ENCODE measurements at regions not wholly inside any gene's neighbourhood (a gene's known extent, or its start where the extent isn't known, plus 50 kb on each side); places are given as distances from the start of the nearest gene placed in this dataset.

GRCh38 chr18:77970814-77971213 lies 721.2 kb downstream of the GALR1 start (continued):
- TF ChIP-seq ATF6 (CRISPR knock-in tag; conservative IDR thresholded peaks at IDR 0.05) (no peak), CENPT (CRISPR knock-in tag; IDR thresholded peaks at IDR 0.05; ENCODE audit: low read depth) (no peak), TFDP2 (CRISPR knock-in tag; IDR thresholded peaks at IDR 0.05) (no peak), PAWR (CRISPR knock-in tag; IDR thresholded peaks at IDR 0.05; ENCODE audit: borderline replicate concordance) (no peak), HDAC1 (CRISPR knock-in tag; IDR thresholded peaks at IDR 0.05) (no peak)

- ChIA-PET POLR2A (no interaction called here), CTCF (ENCODE audit: low intra/inter-chr PET ratio, low total read pairs) (no interaction called here)
- H3K27me3 ChIP-seq (ENCODE audit: control insufficient read depth in 1 of 2, insufficient read depth in 2 of 2, low read length in 2 of 2) = peaks cover 0 to 5% of the 10 kb centered on the region in 2 experiments; a peak in 3 of 5 replicates
- H3K36me3 ChIP-seq (replicated peaks in 1 of 2; ENCODE audit: control insufficient read depth in 1 of 2, insufficient read depth in 2 of 2, low read length in 2 of 2) = no peaks in the 10 kb centered on the region
- in situ Hi-C loops (cut with HindIII; ENCODE audit: extremely low pct_ligation_motif_present, low pct_unique_long_range_greater_than_20kb) (no loop called here), intact Hi-C loops (cut with micrococcal nuclease; ENCODE audit: unreplicated experiment) (no loop called here)
- no peaks in the 10 kb centered on the region for H4K20me1 ChIP-seq (ENCODE audit: insufficient read depth, low read length)
- no peaks in the 10 kb centered on the region for H3K4me1 ChIP-seq (ENCODE audit: insufficient read depth, low read length)
- H3K9ac ChIP-seq (ENCODE audit: insufficient read depth, low read depth, low read length) = no peak overlapping the region
- no peaks in the 10 kb centered on the region for H3K79me2 ChIP-seq (ENCODE audit: insufficient read depth, low read length)
- 13% methylated on average over 3 of the region's 8 CpGs for WGBS (ENCODE audit: low lambda C conversion rate)
- DNase-seq (ENCODE audit: low spot score) = no peak
- no peak overlapping the region for H2AFZ ChIP-seq (ENCODE audit: low read length)
- TF ChIP-seq ZNF263 (CRISPR knock-in tag; IDR thresholded peaks at IDR 0.05) = no peak
- TF ChIP-seq CREM (IDR thresholded peaks at IDR 0.05) = no peak
- no peak for TF ChIP-seq CREM (CRISPR knock-in tag; IDR thresholded peaks at IDR 0.05)
- no peak for TF ChIP-seq FOXK1 (CRISPR knock-in tag; IDR thresholded peaks at IDR 0.05; ENCODE audit: borderline replicate concordance, low read depth)
- TF ChIP-seq MLX (CRISPR knock-in tag; IDR thresholded peaks at IDR 0.05) = no peak
- no peak for TF ChIP-seq FIP1L1 (IDR thresholded peaks at IDR 0.05; ENCODE audit: borderline replicate concordance, insufficient read depth, low read depth, low read length)
- TF ChIP-seq ZNF589 (CRISPR knock-in tag; conservative IDR thresholded peaks at IDR 0.05) = no peak
- no peak for TF ChIP-seq ZNF83 (CRISPR knock-in tag; IDR thresholded peaks at IDR 0.05; ENCODE audit: borderline replicate concordance)
- TF ChIP-seq ZNF737 (CRISPR knock-in tag; IDR thresholded peaks at IDR 0.05; ENCODE audit: borderline replicate concordance) = no peak
- no peak for TF ChIP-seq HOXD1 (CRISPR knock-in tag; IDR thresholded peaks at IDR 0.05)
- no peak for TF ChIP-seq ZNF740 (CRISPR knock-in tag; IDR thresholded peaks at IDR 0.05)
- no peak for TF ChIP-seq ZNF605 (CRISPR knock-in tag; IDR thresholded peaks at IDR 0.05)
- no peak for TF ChIP-seq FOXA3 (CRISPR knock-in tag; IDR thresholded peaks at IDR 0.05)
- no peak for TF ChIP-seq NFKB2 (CRISPR knock-in tag; IDR thresholded peaks at IDR 0.05; ENCODE audit: borderline replicate concordance)
- H3K4me3 ChIP-seq (replicated peaks in 1 of 3; ENCODE audit: insufficient read depth in 1 of 3, low read depth in 2 of 3, low read length in 3 of 3) = no peak overlapping the region
- no peak overlapping the region for H3K4me2 ChIP-seq (ENCODE audit: low read depth, low read length)
- no peak overlapping the region for H3K27ac ChIP-seq (ENCODE audit: extremely low read length, insufficient read depth, low read length)
- no peak for FAIRE-seq
- no TSS peak for BruUV-seq (replicated peaks)
- ATAC-seq = no peak
- no peaks in the 10 kb centered on the region for H3K9me3 ChIP-seq (ENCODE audit: low read length)
Observed at GRCh38 chr18:77973745-77974144, 724.1 kb downstream of the GALR1 start.

All from HepG2 (cell line).